MM.1S (cell line): ENCODE measurements at regions not wholly inside any gene's neighbourhood (a gene's known extent, or its start where the extent isn't known, plus 50 kb on each side); places are given as distances from the start of the nearest gene placed in this dataset.
"Not testable (repeated sequence)": the region's sequence is repeated elsewhere in the genome, so short reads cannot be mapped to it uniquely, and the experiment has no call there.

Experiments used
- DNase-seq: peaks from one replicate; pipeline ENCODE4 v3.0.0-alpha.2; 2015
- H2AFZ ChIP-seq: fragments of 300-600 bp; sonication (generic); 2 replicates; pipeline ENCODE4 v1.6.0; 2016; ENCODE audit warnings: antibody characterized with exemption, low read length
- H3F3A ChIP-seq: fragments of 300-600 bp; sonication (generic); 2 replicates; pipeline ENCODE4 v1.6.1; 2016; ENCODE audit warnings: mild to moderate bottlenecking, antibody characterized with exemption, low read length, moderate library complexity, mixed read lengths; ENCODE audit not compliant: insufficient read depth
- H3K27ac ChIP-seq: fragments of 300-600 bp; sonication (generic); 2 replicates; pipeline ENCODE4 v1.5.1; 2016; ENCODE audit warnings: mild to moderate bottlenecking, low read length
- H3K27me3 ChIP-seq: fragments of 300-600 bp; sonication (generic); replicated peaks from 2 replicates; pipeline ENCODE4 v1.6.0; 2016; ENCODE audit warnings: low read length; ENCODE audit not compliant: insufficient read depth
- H3K36me3 ChIP-seq: fragments of 300-600 bp; sonication (generic); replicated peaks from 2 replicates; pipeline ENCODE4 v1.6.1; 2016; ENCODE audit warnings: mild to moderate bottlenecking, low read length, mixed read lengths; ENCODE audit not compliant: insufficient read depth
- H3K4me1 ChIP-seq: fragments of 300-600 bp; sonication (generic); 2 replicates; pipeline ENCODE4 v1.6.1; 2016; ENCODE audit warnings: low read length, mixed read lengths
- H3K4me2 ChIP-seq: fragments of 300-600 bp; sonication (generic); 2 replicates; pipeline ENCODE4 v1.6.0; 2016; ENCODE audit warnings: low read depth, low read length
- H3K4me3 ChIP-seq: fragments of 300-600 bp; sonication (generic); 2 replicates; pipeline ENCODE4 v1.5.1; 2016; ENCODE audit warnings: low read length, mixed read lengths
- H3K79me2 ChIP-seq: fragments of 300-600 bp; sonication (generic); 2 replicates; pipeline ENCODE4 v1.6.1; 2016; ENCODE audit warnings: mixed run types, low read length, mixed read lengths
- H3K9ac ChIP-seq: fragments of 300-600 bp; sonication (generic); 2 replicates; pipeline ENCODE4 v1.6.1; 2016; ENCODE audit warnings: low read length, mixed read lengths
- H3K9me2 ChIP-seq: fragments of 300-600 bp; sonication (generic); replicated peaks from 2 replicates; pipeline ENCODE4 v1.6.1; 2016; ENCODE audit warnings: mild to moderate bottlenecking, low read length, mixed read lengths; ENCODE audit not compliant: insufficient read depth
- H3K9me3 ChIP-seq: fragments of 300-600 bp; sonication (generic); replicated peaks from 2 replicates; pipeline ENCODE4 v1.6.1; 2016; ENCODE audit warnings: mild to moderate bottlenecking, low read length, mixed read lengths; ENCODE audit not compliant: insufficient read depth
- H4K20me1 ChIP-seq: fragments of 300-600 bp; sonication (generic); 2 replicates; pipeline ENCODE4 v1.6.1; 2016; ENCODE audit warnings: mild to moderate bottlenecking, low read length, moderate library complexity, mixed read lengths; ENCODE audit not compliant: insufficient read depth
- EZH2 ChIP-seq: fragments of 300-600 bp; sonication (generic); optimal IDR thresholded peaks from 2 replicates; pipeline ENCODE3; 2017; ENCODE audit warnings: low read depth, mild to moderate bottlenecking, antibody characterized with exemption, low read length, mixed read lengths
- EZH2phosphoT487 ChIP-seq: fragments of 300-600 bp; sonication (generic); IDR thresholded peaks from 2 replicates; pipeline ENCODE4 v1.6.1; 2018; ENCODE audit warnings: antibody characterized with exemption, low read length
- TF ChIP-seq, protein P1 (sequence below): fragments of 300-600 bp; sonication (generic); IDR thresholded peaks from 2 replicates; pipeline ENCODE4 v1.5.1; 2016; ENCODE audit warnings: antibody characterized with exemption, low read length, mixed read lengths

DNA sequence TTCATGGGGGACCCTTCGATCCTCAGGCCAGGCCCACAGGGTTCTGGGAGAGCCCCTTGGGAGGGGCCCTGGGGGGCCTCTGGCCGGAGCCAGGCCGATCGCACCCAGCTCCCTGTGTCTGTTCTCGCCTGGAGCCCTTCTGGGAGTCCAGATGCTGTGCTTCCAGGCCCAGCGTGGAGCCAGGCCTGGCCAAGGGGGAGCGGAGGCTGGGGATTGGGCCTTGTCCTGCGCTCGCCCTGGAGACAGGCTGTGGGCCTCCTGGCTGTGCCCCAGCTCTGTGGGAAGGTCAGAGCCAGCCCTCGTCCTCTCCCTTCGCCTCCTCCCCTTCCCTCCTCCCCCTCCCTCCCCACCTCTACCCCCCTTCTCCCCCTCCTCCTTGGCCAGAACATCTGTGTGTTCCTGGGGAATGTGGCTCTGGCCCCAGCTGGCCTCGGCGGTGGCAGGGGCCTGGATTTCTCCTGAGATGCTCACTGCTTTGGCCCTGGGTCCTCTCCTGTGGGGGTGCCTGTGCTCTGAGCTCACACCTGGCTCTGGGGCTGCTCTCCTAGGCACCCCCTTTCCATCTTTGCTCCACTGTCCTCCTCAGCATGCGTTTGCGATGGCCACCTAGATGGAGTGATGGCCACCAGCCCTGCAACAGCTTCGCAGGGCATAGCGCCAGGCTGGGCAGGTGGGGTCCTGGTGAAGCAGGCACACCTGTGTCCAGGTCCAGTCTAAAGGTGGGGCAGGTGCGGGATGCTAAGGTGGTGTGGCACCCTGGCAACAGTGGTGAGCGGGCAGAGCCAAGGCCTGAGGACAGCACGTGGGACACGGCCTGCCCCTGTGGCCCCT is 90.6 kb upstream of the CIBAR2 start:
- no peak overlapping the region for H3K4me2 ChIP-seq
- H3K4me3 ChIP-seq = no peak overlapping the region
- no peak for TF ChIP-seq EZH2
- TF ChIP-seq, protein P1, sequence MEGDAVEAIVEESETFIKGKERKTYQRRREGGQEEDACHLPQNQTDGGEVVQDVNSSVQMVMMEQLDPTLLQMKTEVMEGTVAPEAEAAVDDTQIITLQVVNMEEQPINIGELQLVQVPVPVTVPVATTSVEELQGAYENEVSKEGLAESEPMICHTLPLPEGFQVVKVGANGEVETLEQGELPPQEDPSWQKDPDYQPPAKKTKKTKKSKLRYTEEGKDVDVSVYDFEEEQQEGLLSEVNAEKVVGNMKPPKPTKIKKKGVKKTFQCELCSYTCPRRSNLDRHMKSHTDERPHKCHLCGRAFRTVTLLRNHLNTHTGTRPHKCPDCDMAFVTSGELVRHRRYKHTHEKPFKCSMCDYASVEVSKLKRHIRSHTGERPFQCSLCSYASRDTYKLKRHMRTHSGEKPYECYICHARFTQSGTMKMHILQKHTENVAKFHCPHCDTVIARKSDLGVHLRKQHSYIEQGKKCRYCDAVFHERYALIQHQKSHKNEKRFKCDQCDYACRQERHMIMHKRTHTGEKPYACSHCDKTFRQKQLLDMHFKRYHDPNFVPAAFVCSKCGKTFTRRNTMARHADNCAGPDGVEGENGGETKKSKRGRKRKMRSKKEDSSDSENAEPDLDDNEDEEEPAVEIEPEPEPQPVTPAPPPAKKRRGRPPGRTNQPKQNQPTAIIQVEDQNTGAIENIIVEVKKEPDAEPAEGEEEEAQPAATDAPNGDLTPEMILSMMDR = no peak
- no peak for DNase-seq
- peaks cover 39% of the 10 kb centered on the region for H3K27me3 ChIP-seq
- H3K36me3 ChIP-seq = no peaks in the 10 kb centered on the region
- no peaks in the 10 kb centered on the region for H3K9me2 ChIP-seq
- H3F3A ChIP-seq = no peaks in the 10 kb centered on the region
- no peak overlapping the region for H3K27ac ChIP-seq
- no peaks in the 10 kb centered on the region for H3K9me3 ChIP-seq
- H4K20me1 ChIP-seq = no peaks in the 10 kb centered on the region
- no peak overlapping the region for H3K9ac ChIP-seq
- no peak overlapping the region for H2AFZ ChIP-seq
- no peaks in the 10 kb centered on the region for H3K4me1 ChIP-seq
- no peaks in the 10 kb centered on the region for H3K79me2 ChIP-seq

DNA sequence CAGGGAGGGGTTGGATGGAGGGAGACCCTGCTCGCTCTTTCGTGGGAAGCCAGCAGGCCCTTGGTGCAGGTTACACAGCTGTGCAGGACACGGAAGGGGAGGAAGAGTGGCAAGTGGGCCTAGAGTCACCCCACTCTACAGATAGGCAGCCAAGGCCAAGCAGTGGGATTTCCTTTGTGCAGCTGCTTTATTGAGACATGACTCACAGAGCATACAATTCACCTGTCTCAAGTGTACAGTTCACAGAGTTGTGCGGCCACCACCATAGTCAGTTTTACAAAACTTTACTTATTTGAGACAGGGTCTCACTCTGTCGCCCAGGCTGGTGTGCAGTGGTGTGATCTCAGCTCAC is 91.2 kb upstream of the CIBAR2 start:
- no peak overlapping the region for H3K4me2 ChIP-seq
- no peaks in the 10 kb centered on the region for H3K9me3 ChIP-seq
- peaks cover 40% of the 10 kb centered on the region for H3K27me3 ChIP-seq
- no peak overlapping the region for H2AFZ ChIP-seq
- H3K4me1 ChIP-seq = no peaks in the 10 kb centered on the region
- no peak overlapping the region for H3K4me3 ChIP-seq
- no peaks in the 10 kb centered on the region for H3K36me3 ChIP-seq
- H3K27ac ChIP-seq = no peak overlapping the region
- H3F3A ChIP-seq = no peaks in the 10 kb centered on the region
- H3K79me2 ChIP-seq = no peaks in the 10 kb centered on the region
- no peak overlapping the region for H3K9ac ChIP-seq
- H4K20me1 ChIP-seq = no peaks in the 10 kb centered on the region
- no peak for DNase-seq
- H3K9me2 ChIP-seq = no peaks in the 10 kb centered on the region
- TF ChIP-seq, protein P1 = no peak
- no peak for TF ChIP-seq EZH2phosphoT487
- no peak for TF ChIP-seq EZH2

DNA sequence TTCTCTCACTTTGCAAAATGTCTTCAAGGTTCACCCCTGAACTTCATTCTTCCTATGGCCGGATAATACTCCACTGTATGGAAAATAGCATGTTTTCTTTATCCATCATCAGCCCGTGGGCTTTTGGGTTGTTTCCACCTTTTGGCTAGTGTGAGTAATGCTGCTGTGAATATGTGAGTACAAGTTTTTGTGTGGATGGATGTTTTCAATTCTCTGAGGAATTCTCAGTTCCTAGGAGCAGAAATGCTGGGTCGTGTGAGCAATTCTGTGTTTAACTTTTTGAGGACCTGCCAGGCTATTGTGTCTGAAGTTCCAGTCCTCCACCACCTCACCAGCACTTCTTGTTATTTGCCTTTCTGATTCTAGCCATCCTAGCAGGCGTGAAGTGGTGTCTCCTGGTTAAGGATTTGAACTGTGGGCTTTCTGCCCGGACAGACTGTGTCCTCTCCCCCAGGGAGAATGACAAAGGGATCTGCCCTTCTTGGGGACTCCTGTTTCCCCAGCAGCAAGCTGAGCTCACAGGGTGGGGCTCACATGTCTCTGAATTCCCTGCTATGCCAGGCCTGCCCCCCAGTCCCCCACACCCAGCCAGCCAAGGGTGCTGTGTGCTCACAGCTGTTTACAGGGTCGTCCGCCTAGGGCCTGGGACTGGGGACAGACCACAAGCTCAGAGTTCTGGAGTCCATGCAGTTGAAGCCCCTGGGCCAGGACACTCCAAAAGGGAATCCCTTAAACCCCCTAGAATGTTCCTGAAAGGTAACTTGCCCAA is 92.2 kb upstream of the CIBAR2 start:
- DNase-seq = no peak
- Histone ChIP-seq H2AFZ (no peak overlapping the region), H3K9ac (no peak overlapping the region), H3K9me2 (no peaks in the 10 kb centered on the region), H3F3A (no peaks in the 10 kb centered on the region), H3K4me2 (no peak overlapping the region), H3K27ac (no peak overlapping the region), H3K9me3 (no peaks in the 10 kb centered on the region), H3K4me3 (no peak overlapping the region), H3K27me3 (peaks cover 44% of the 10 kb centered on the region), H3K36me3 (no peaks in the 10 kb centered on the region), H3K79me2 (no peaks in the 10 kb centered on the region), H3K4me1 (no peaks in the 10 kb centered on the region), H4K20me1 (no peaks in the 10 kb centered on the region)
- TF ChIP-seq, protein P1 = no peak
- TF ChIP-seq EZH2phosphoT487 (no peak), EZH2 (no peak)

DNA sequence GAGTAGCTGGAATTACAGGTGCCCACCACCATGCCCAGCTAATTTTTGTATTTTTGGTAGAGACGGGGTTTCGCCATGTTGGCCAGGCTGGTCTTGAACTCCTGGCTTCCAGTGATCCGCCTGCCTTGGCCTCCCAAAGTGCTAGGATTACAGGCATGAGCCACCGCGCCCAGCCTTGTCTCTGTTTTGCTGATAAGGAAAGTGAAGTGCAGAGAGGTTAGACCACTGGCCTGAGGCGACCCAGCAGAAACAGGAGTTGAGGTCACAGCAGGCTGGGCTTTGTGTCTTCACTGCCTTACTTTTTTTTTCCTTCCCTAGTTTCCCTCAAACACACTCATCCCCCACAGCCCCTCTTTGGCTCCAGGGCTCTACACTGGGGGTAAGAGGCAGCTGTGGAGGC is 93.0 kb upstream of the CIBAR2 start:
- not testable (repeated sequence) for H3K4me1 ChIP-seq, H3K4me3 ChIP-seq, H3K36me3 ChIP-seq, H3K79me2 ChIP-seq, H3K9ac ChIP-seq, H3K9me2 ChIP-seq, H2AFZ ChIP-seq, H4K20me1 ChIP-seq, H3K9me3 ChIP-seq, H3F3A ChIP-seq, H3K27ac ChIP-seq, DNase-seq, H3K4me2 ChIP-seq
- H3K27me3 ChIP-seq = peaks cover 47% of the 10 kb centered on the region
